Suprapubic skin (tissue), 4 donors: ENCODE measurements at regions not wholly inside any gene's neighbourhood (a gene's known extent, or its start where the extent isn't known, plus 50 kb on each side); places are given as distances from the start of the nearest gene placed in this dataset.

ENCODE experiments used
- EP300 ChIP-seq: sonication (generic); formaldehyde crosslinking; IDR thresholded peaks from one replicate; pipeline ENCODE4 v1.6.1; 2017; ENCODE audit warnings: antibody characterized with exemption
- POLR2A ChIP-seq, 2 donors: fragments of 450-650 bp; IDR thresholded peaks; one replicate each; pipeline ENCODE4 v1.6.1; 2017; ENCODE audit warnings: antibody characterized with exemption in 2 of 2, mild to moderate bottlenecking in 2 of 2, moderate library complexity in 2 of 2
- POLR2AphosphoS5 ChIP-seq, 3 donors: sonication (generic); formaldehyde crosslinking; IDR thresholded peaks; one replicate each; pipeline ENCODE4 v1.6.1; 2017; ENCODE audit warnings: antibody characterized with exemption in 3 of 3
- TF ChIP-seq, protein P1 (sequence below), 2 donors: fragments of 200-600 bp in 1 of 2; fragments of 450-650 bp in 1 of 2; sonication (generic) in 1 of 2; IDR thresholded peaks; one replicate each; pipeline ENCODE4 v1.5.1; 2016 to 2019; ENCODE audit warnings: antibody characterized with exemption in 2 of 2, mild to moderate bottlenecking in 1 of 2, moderate library complexity in 1 of 2

DNA sequence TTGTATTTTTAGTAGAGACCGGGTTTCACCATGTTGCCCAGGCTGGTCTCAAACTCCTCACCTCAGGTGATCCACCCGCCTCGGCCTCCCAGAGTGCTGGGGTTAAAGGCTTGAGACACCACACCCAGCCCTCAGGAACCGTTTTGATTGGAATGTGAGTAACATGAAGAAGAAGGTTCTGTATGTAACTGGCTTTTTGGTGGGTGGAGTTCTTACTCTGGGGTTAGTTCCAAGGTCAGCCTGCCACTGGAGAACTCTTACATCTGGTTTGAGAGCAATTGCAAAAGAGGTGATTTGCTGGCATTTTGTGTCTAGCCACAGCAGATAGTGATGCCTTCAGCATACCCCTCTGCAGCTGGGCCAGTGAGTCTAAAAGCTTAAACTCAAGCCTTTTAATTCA is 457.8 kb upstream of the VSTM2A start:
- no peak for TF ChIP-seq POLR2A (IDR thresholded peaks at IDR 0.05)
- TF ChIP-seq, protein P1, sequence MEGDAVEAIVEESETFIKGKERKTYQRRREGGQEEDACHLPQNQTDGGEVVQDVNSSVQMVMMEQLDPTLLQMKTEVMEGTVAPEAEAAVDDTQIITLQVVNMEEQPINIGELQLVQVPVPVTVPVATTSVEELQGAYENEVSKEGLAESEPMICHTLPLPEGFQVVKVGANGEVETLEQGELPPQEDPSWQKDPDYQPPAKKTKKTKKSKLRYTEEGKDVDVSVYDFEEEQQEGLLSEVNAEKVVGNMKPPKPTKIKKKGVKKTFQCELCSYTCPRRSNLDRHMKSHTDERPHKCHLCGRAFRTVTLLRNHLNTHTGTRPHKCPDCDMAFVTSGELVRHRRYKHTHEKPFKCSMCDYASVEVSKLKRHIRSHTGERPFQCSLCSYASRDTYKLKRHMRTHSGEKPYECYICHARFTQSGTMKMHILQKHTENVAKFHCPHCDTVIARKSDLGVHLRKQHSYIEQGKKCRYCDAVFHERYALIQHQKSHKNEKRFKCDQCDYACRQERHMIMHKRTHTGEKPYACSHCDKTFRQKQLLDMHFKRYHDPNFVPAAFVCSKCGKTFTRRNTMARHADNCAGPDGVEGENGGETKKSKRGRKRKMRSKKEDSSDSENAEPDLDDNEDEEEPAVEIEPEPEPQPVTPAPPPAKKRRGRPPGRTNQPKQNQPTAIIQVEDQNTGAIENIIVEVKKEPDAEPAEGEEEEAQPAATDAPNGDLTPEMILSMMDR (IDR thresholded peaks at IDR 0.05) = no peak
- TF ChIP-seq EP300 = no peak
- TF ChIP-seq POLR2AphosphoS5 (IDR thresholded peaks at IDR 0.05) = no peak
